H9 (cell line): ENCODE measurements at regions not wholly inside any gene's neighbourhood (a gene's known extent, or its start where the extent isn't known, plus 50 kb on each side); places are given as distances from the start of the nearest gene placed in this dataset.

Experiments
- DNase-seq: peaks from one replicate; pipeline ENCODE4 v3.0.0-alpha.2; 2017
- H2AFZ ChIP-seq: one replicate; pipeline ENCODE4 v1.6.1; 2013; ENCODE audit warnings: mild to moderate bottlenecking, low read length, control low read depth, moderate library complexity
- H2AK5ac ChIP-seq: 2 replicates; pipeline ENCODE4 v1.6.1; 2013; ENCODE audit warnings: low read length, control low read depth, mixed read lengths; ENCODE audit not compliant: insufficient read length
- H2BK120ac ChIP-seq: one replicate; pipeline ENCODE4 v1.6.1; 2013; ENCODE audit warnings: low read depth, mild to moderate bottlenecking, low read length, control low read depth, inconsistent platforms; ENCODE audit not compliant: poor library complexity, severe bottlenecking
- H2BK12ac ChIP-seq: 2 replicates; pipeline ENCODE4 v1.6.1; 2013; ENCODE audit warnings: low read length, control low read depth, mixed read lengths, low read depth; ENCODE audit not compliant: insufficient read length
- H2BK15ac ChIP-seq: 2 replicates; pipeline ENCODE4 v1.6.1; 2013; ENCODE audit warnings: low read depth, low read length, control low read depth
- H2BK20ac ChIP-seq: one replicate; pipeline ENCODE4 v1.6.1; 2013; ENCODE audit warnings: low read depth, mild to moderate bottlenecking, low read length, control low read depth, inconsistent platforms; ENCODE audit not compliant: poor library complexity, severe bottlenecking
- H2BK5ac ChIP-seq: 2 replicates; pipeline ENCODE4 v1.6.1; 2013; ENCODE audit warnings: low read length, control low read depth, mixed read lengths; ENCODE audit not compliant: insufficient read length
- H3K14ac ChIP-seq: 2 replicates; pipeline ENCODE4 v1.6.1; 2013; ENCODE audit warnings: low read length, control low read depth; ENCODE audit not compliant: insufficient read depth
- H3K18ac ChIP-seq: 2 replicates; pipeline ENCODE4 v1.6.1; 2013; ENCODE audit warnings: low read depth, mild to moderate bottlenecking, mixed read lengths, low read length, control low read depth; ENCODE audit not compliant: insufficient read length
- H3K23ac ChIP-seq: 2 replicates; pipeline ENCODE4 v1.6.1; 2013; ENCODE audit warnings: low read length, control low read depth, mixed read lengths, low read depth; ENCODE audit not compliant: insufficient read length
- H3K23me2 ChIP-seq: 2 replicates; pipeline ENCODE4 v1.6.1; 2013; ENCODE audit warnings: low read depth, mild to moderate bottlenecking, mixed read lengths, low read length, control low read depth; ENCODE audit not compliant: insufficient read length, poor library complexity, severe bottlenecking
- H3K27ac ChIP-seq: 2 replicates; pipeline ENCODE4 v1.5.1; 2013; ENCODE audit warnings: low read length, control low read depth, mixed read lengths, low read depth; ENCODE audit not compliant: insufficient read length
- H3K27me3 ChIP-seq: 2 replicates; pipeline ENCODE4 v1.6.1; 2013; ENCODE audit warnings: low read length, control low read depth, inconsistent platforms; ENCODE audit not compliant: insufficient read depth
- H3K4ac ChIP-seq: 2 replicates; pipeline ENCODE4 v1.6.1; 2013; ENCODE audit warnings: low read depth, mild to moderate bottlenecking, control low read depth, inconsistent platforms, low read length, moderate library complexity
- H3K4me1 ChIP-seq: 2 replicates; pipeline ENCODE4 v1.6.1; 2013; ENCODE audit warnings: low read length, control low read depth, inconsistent platforms; ENCODE audit not compliant: insufficient read depth
- H3K4me2 ChIP-seq: 2 replicates; pipeline ENCODE4 v1.6.1; 2013; ENCODE audit warnings: low read length, control low read depth, mixed read lengths; ENCODE audit not compliant: insufficient read length, insufficient read depth
- H3K56ac ChIP-seq: 2 replicates; pipeline ENCODE4 v1.6.1; 2013; ENCODE audit warnings: low read depth, mild to moderate bottlenecking, mixed read lengths, low read length, control low read depth; ENCODE audit not compliant: insufficient read length
- H3K79me1 ChIP-seq: 2 replicates; pipeline ENCODE4 v1.6.1; 2013; ENCODE audit warnings: low read depth, mild to moderate bottlenecking, moderate library complexity, low read length, control low read depth, inconsistent platforms; ENCODE audit not compliant: insufficient read depth, poor library complexity, severe bottlenecking
- H3K79me2 ChIP-seq: 2 replicates; pipeline ENCODE4 v1.6.1; 2013; ENCODE audit warnings: low read length, control low read depth, inconsistent platforms; ENCODE audit not compliant: insufficient read depth
- H3K9ac ChIP-seq: 2 replicates; pipeline ENCODE4 v1.6.1; 2013; ENCODE audit warnings: low read length, control low read depth, mixed read lengths; ENCODE audit not compliant: insufficient read length; ENCODE audit errors: extremely low read depth
- H3K9me3 ChIP-seq: one replicate; pipeline ENCODE4 v1.6.1; 2013; ENCODE audit warnings: low read depth, low read length, inconsistent platforms; ENCODE audit not compliant: control insufficient read depth
- H3T11ph ChIP-seq: one replicate; pipeline ENCODE4 v1.6.1; 2013; ENCODE audit warnings: mild to moderate bottlenecking, low read length, control low read depth, inconsistent platforms
- H4K20me1 ChIP-seq: one replicate; pipeline ENCODE4 v1.6.1; 2013; ENCODE audit not compliant: control insufficient read depth, insufficient read length, insufficient read depth
- H4K5ac ChIP-seq: 2 replicates; pipeline ENCODE4 v1.6.1; 2013; ENCODE audit warnings: low read depth, mild to moderate bottlenecking, mixed read lengths, low read length, control low read depth; ENCODE audit not compliant: insufficient read length
- H4K8ac ChIP-seq: replicated peaks from 2 replicates; pipeline ENCODE4 v1.6.1; 2013; ENCODE audit warnings: low read length, control low read depth, mixed read lengths, low read depth; ENCODE audit not compliant: insufficient read length
- H4K91ac ChIP-seq: 2 replicates; pipeline ENCODE4 v1.6.1; 2013; ENCODE audit warnings: low read depth, mild to moderate bottlenecking, moderate library complexity, mixed read lengths, low read length, control low read depth; ENCODE audit not compliant: insufficient read length
- H3K27ac Mint-ChIP-seq, 3 experiments: 2 replicates in 2 of 3; 3 replicates in 1 of 3; pipeline ENCODE4 v1.8.0; 2020 to 2021; ENCODE audit warnings: mixed read lengths in 3 of 3, mild to moderate bottlenecking in 1 of 3, moderate library complexity in 1 of 3
- H3K27me3 Mint-ChIP-seq: 2 replicates; pipeline ENCODE4 v1.8.0; 2021; ENCODE audit warnings: low read depth, mild to moderate bottlenecking, moderate library complexity, mixed read lengths
- H3K36me3 Mint-ChIP-seq, 3 experiments: 2 replicates in 2 of 3; 3 replicates in 1 of 3; pipeline ENCODE4 v1.8.0; 2020 to 2021; ENCODE audit warnings: low read depth in 3 of 3, mixed read lengths in 3 of 3; ENCODE audit not compliant: insufficient read depth in 1 of 3
- H3K4me1 Mint-ChIP-seq, 2 experiments: 2 replicates each; pipeline ENCODE4 v1.8.0; 2020; ENCODE audit warnings: mixed read lengths in 2 of 2
- H3K4me3 Mint-ChIP-seq, 2 experiments: 2 replicates in 1 of 2; 3 replicates in 1 of 2; pipeline ENCODE4 v1.8.0; 2020 to 2021; ENCODE audit warnings: mild to moderate bottlenecking in 2 of 2, mixed read lengths in 2 of 2, moderate library complexity in 1 of 2
- H3K9me3 Mint-ChIP-seq, 2 experiments: 2 replicates in 1 of 2; 3 replicates in 1 of 2; pipeline ENCODE4 v1.8.0; 2020; ENCODE audit warnings: mild to moderate bottlenecking in 2 of 2, mixed read lengths in 2 of 2, moderate library complexity in 1 of 2
- WGBS: extraction: QIAGEN DNeasy Blood & Tissue Kit; methylation state at CpG from one replicate; pipeline ENCODE4 v1.1.7; 2013; ENCODE audit warnings: missing lambda C conversion rate, low lambda C conversion rate, mixed read lengths; ENCODE audit not compliant: insufficient read length; ENCODE audit errors: extremely low coverage; 5-methylcytosine and 5-hydroxymethylcytosine counted together
- TF ChIP-seq, protein P1 (sequence below): fragments of 200-600 bp; sonication (generic); conservative IDR thresholded peaks from 3 replicates; pipeline ENCODE4 v1.8.0; 2021; ENCODE audit warnings: antibody characterized with exemption, mild to moderate bottlenecking

DNA sequence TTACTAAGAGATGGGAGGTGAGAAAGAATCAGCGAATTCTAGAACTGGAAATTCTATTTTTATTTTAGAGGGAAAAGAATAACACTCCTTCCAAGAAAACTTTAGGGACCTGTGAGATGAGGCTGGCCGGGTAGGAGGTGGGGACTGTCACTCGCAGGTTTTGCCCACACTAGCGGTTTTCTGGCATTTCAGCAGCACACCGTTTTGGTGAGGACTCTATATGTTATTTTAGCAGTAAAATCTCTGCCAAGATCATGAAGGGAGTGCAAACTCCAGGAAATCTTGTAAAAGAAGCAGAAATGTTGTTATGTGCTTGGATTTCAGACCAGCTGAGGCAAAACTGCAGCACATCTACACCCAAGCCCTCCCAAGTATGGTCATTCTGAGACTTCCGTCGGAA lies 470.6 kb downstream of the PSAT1 start:
- no peaks in the 10 kb centered on the region for H3K4me1 ChIP-seq
- no peak overlapping the region for H2BK5ac ChIP-seq
- no peak overlapping the region for H3K4me3 Mint-ChIP-seq
- no peak overlapping the region for H3K56ac ChIP-seq
- no peaks in the 10 kb centered on the region for H3K27me3 ChIP-seq
- no peak overlapping the region for H3K18ac ChIP-seq
- no peaks in the 10 kb centered on the region for H3K9me3 Mint-ChIP-seq
- no peak overlapping the region for H3K27ac ChIP-seq
- 0 out of 4 replicates have a peak, but pooled peaks cover 0 to 2% of the 10 kb centered on the region in 2 experiments for H3K4me1 Mint-ChIP-seq
- H3K23me2 ChIP-seq, result no peaks in the 10 kb centered on the region
- no peak overlapping the region for H4K8ac ChIP-seq
- H2BK20ac ChIP-seq, result no peak overlapping the region
- no peaks in the 10 kb centered on the region for H3K79me2 ChIP-seq
- DNase-seq, result no peak
- no peak overlapping the region for H3K9ac ChIP-seq
- H3K23ac ChIP-seq, result no peak overlapping the region
- H2AK5ac ChIP-seq, result no peak overlapping the region
- WGBS, result no CpG with 5 or more reads among the region's 7 CpGs
- H2BK12ac ChIP-seq, result no peak overlapping the region
- no peak overlapping the region for H2BK15ac ChIP-seq
- no peaks in the 10 kb centered on the region for H4K20me1 ChIP-seq
- H3K27me3 Mint-ChIP-seq, result peaks cover 2% of the 10 kb centered on the region
- TF ChIP-seq, protein P1, sequence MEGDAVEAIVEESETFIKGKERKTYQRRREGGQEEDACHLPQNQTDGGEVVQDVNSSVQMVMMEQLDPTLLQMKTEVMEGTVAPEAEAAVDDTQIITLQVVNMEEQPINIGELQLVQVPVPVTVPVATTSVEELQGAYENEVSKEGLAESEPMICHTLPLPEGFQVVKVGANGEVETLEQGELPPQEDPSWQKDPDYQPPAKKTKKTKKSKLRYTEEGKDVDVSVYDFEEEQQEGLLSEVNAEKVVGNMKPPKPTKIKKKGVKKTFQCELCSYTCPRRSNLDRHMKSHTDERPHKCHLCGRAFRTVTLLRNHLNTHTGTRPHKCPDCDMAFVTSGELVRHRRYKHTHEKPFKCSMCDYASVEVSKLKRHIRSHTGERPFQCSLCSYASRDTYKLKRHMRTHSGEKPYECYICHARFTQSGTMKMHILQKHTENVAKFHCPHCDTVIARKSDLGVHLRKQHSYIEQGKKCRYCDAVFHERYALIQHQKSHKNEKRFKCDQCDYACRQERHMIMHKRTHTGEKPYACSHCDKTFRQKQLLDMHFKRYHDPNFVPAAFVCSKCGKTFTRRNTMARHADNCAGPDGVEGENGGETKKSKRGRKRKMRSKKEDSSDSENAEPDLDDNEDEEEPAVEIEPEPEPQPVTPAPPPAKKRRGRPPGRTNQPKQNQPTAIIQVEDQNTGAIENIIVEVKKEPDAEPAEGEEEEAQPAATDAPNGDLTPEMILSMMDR, result no peak
- H3K4me2 ChIP-seq, result no peak overlapping the region
- no peak overlapping the region for H4K91ac ChIP-seq
- H3K9me3 ChIP-seq, result no peaks in the 10 kb centered on the region
- no peaks in the 10 kb centered on the region for H3K36me3 Mint-ChIP-seq
- no peak overlapping the region for H3K27ac Mint-ChIP-seq
- H4K5ac ChIP-seq, result no peak overlapping the region
- no peak overlapping the region for H3K4ac ChIP-seq
- H2BK120ac ChIP-seq, result no peak overlapping the region
- no peaks in the 10 kb centered on the region for H3K79me1 ChIP-seq
- no peak overlapping the region; the same call in 1 of the 2 replicates for H3K14ac ChIP-seq
- no peak overlapping the region for H3T11ph ChIP-seq
- H2AFZ ChIP-seq, result no peak overlapping the region
